ENCODE measurements at regions not wholly inside any gene's neighbourhood (a gene's known extent, or its start where the extent isn't known, plus 50 kb on each side); places are given as distances from the start of the nearest gene placed in this dataset.

GRCh38 chr3:177441276-177441812 lies 244.1 kb upstream of the TBL1XR1 start:
- no peak for TF ChIP-seq CTCF (IDR thresholded peaks at IDR 0.05; ENCODE audit: poor library complexity, severe bottlenecking)
- TF ChIP-seq POLR2AphosphoS5 (IDR thresholded peaks at IDR 0.05) = no peak
- no peak for TF ChIP-seq RAD21 (conservative IDR thresholded peaks at IDR 0.05)
- TF ChIP-seq REST (IDR thresholded peaks at IDR 0.05; ENCODE audit: borderline replicate concordance) = no peak
- no peak for TF ChIP-seq EZH2 (IDR thresholded peaks at IDR 0.05; ENCODE audit: borderline replicate concordance, insufficient read depth, low read length, poor library complexity, severe bottlenecking)
- TF ChIP-seq EP300 (conservative IDR thresholded peaks at IDR 0.05; ENCODE audit: poor library complexity, severe bottlenecking) = no peak

Measured in neural cell (in vitro differentiated cells).